PC-3 (cell line): ENCODE measurements at regions not wholly inside any gene's neighbourhood (a gene's known extent, or its start where the extent isn't known, plus 50 kb on each side); places are given as distances from the start of the nearest gene placed in this dataset.
A peak's percentile ranks its signal among the peaks of the same experiment; 100 is the strongest.

Source experiments
- ATAC-seq: fragments of 200-7000 bp; cut with Tn5 transposase; 2 replicates; pipeline ENCODE4 v1.9.1; 2020; ENCODE audit warnings: mild to moderate bottlenecking, moderate library complexity
- BruUV-seq: library from RNA; stranded (reverse); fragments of 400-500 nt; replicated peaks from 2 replicates; lab custom pipeline; 2021; lab: Mats Ljungman, UMichigan
- CTCF ChIA-PET: fragments of 300-600 bp; sonication (Branson Sonifier 250); formaldehyde crosslinking; loops from one replicate; lab custom pipeline; 2022; ENCODE audit warnings: antibody characterized with exemption; lab: Charles Lee
- POLR2A ChIA-PET: fragments of 300-600 bp; sonication (Branson Sonifier 250); formaldehyde crosslinking; loops from one replicate; lab custom pipeline; 2022; ENCODE audit warnings: antibody characterized with exemption; ENCODE audit not compliant: unreplicated experiment; lab: Charles Lee
- DNase-seq: peaks from one replicate; pipeline ENCODE4 v3.0.0-alpha.2; 2015
- H2AFZ ChIP-seq: fragments of 300-600 bp; sonication (generic); 2 replicates; pipeline ENCODE4 v1.6.0; 2016; ENCODE audit warnings: antibody characterized with exemption, low read length
- H3F3A ChIP-seq: fragments of 300-600 bp; sonication (generic); one replicate; pipeline ENCODE4 v1.6.0; 2017; ENCODE audit warnings: antibody characterized with exemption, low read length, control low read depth, mild to moderate bottlenecking; ENCODE audit not compliant: unreplicated experiment
- H3K27ac ChIP-seq: fragments of 300-600 bp; sonication (generic); 2 replicates; pipeline ENCODE4 v1.5.1; 2016; ENCODE audit warnings: mild to moderate bottlenecking, low read length
- H3K27me3 ChIP-seq: fragments of 300-600 bp; sonication (generic); 2 replicates; pipeline ENCODE4 v1.6.1; 2016; ENCODE audit warnings: low read length, mixed read lengths
- H3K36me3 ChIP-seq: fragments of 300-600 bp; sonication (generic); 2 replicates; pipeline ENCODE4 v1.6.1; 2016; ENCODE audit warnings: low read depth, mixed run types, low read length, mixed read lengths
- H3K4me1 ChIP-seq: fragments of 300-600 bp; sonication (generic); 2 replicates; pipeline ENCODE4 v1.5.1; 2016; ENCODE audit warnings: low read length; ENCODE audit not compliant: insufficient read depth
- H3K4me2 ChIP-seq: fragments of 300-600 bp; sonication (generic); 2 replicates; pipeline ENCODE4 v1.6.0; 2016; ENCODE audit warnings: low read length
- H3K4me3 ChIP-seq: fragments of 300-600 bp; sonication (generic); 2 replicates; pipeline ENCODE4 v1.5.1; 2016; ENCODE audit warnings: mild to moderate bottlenecking, low read length, mixed read lengths
- H3K79me2 ChIP-seq: fragments of 300-600 bp; sonication (generic); 2 replicates; pipeline ENCODE4 v1.6.1; 2017; ENCODE audit warnings: low read length, mixed read lengths
- H3K9ac ChIP-seq: fragments of 300-600 bp; sonication (generic); 2 replicates; pipeline ENCODE4 v1.6.0; 2016; ENCODE audit warnings: mild to moderate bottlenecking, low read length
- H3K9me2 ChIP-seq: fragments of 300-600 bp; sonication (generic); replicated peaks from 2 replicates; pipeline ENCODE4 v1.6.1; 2016; ENCODE audit warnings: mixed run types, low read length, mixed read lengths
- H3K9me3 ChIP-seq: fragments of 300-600 bp; sonication (generic); 2 replicates; pipeline ENCODE4 v1.6.1; 2016; ENCODE audit warnings: low read length, mixed read lengths
- H4K20me1 ChIP-seq: fragments of 300-600 bp; sonication (generic); 2 replicates; pipeline ENCODE4 v1.6.1; 2016; ENCODE audit warnings: low read length, mixed read lengths
- EZH2 ChIP-seq: fragments of 300-600 bp; sonication (generic); IDR thresholded peaks from one replicate; pipeline ENCODE4 v1.6.1; 2017; ENCODE audit warnings: antibody characterized with exemption, mild to moderate bottlenecking, low read length; ENCODE audit not compliant: unreplicated experiment
- EZH2phosphoT487 ChIP-seq: fragments of 300-600 bp; sonication (generic); IDR thresholded peaks from 2 replicates; pipeline ENCODE4 v1.6.1; 2018; ENCODE audit warnings: mild to moderate bottlenecking, antibody characterized with exemption, low read length, borderline replicate concordance
- intact Hi-C: fragments of 100-400 bp; cut with micrococcal nuclease; formaldehyde crosslinking; loops from 2 replicates; pipeline ENCODE4 v1.9.0; 2023
- TF ChIP-seq, protein P1 (sequence below): fragments of 300-600 bp; sonication (generic); conservative IDR thresholded peaks from 2 replicates; pipeline ENCODE4 v1.5.1; 2017; ENCODE audit warnings: antibody characterized with exemption, low read depth, mild to moderate bottlenecking, low read length

DNA sequence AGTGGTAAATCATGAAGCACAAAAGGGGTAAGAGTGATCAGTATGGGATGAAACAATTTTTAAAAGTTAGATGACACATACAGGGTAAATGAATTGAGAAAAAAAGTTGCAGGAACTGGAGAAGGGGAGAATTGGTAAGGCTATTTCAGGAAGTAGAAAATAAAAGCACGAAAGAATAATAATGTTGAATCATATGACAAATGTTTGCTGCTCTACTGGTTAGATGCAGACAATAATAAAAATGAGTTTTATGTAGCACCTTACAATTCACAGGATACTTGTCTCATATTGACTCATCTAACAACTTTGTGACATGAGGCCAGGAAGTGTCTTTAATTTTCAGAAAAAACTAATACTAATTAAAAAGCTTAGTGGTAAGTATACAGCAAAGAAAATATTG lies 566.5 kb upstream of the MARCKS start:
- CTCF ChIA-PET, result no interaction called here
- BruUV-seq, result no TSS peak

GRCh38 chr6:113291751-113292445 lies 565.2 kb upstream of the MARCKS start:
- POLR2A ChIA-PET, result no interaction called here

More for the DNA sequence above, 566.5 kb upstream of the MARCKS start:
- H3K9me3 ChIP-seq, result no peaks in the 10 kb centered on the region
- H3K4me3 ChIP-seq, result no peak overlapping the region
- POLR2A ChIA-PET, result no interaction called here
- H3K36me3 ChIP-seq, result no peaks in the 10 kb centered on the region
- DNase-seq, result peak; percentile 56
- peaks cover 15% of the 10 kb centered on the region for H3K4me1 ChIP-seq
- no peak overlapping the region for H3K9ac ChIP-seq
- H3K27me3 ChIP-seq, result no peaks in the 10 kb centered on the region
- H3K4me2 ChIP-seq, result peak overlapping the region; percentile 26
- intact Hi-C loops, result loop anchor here (5.0 kb wide), 1 partner anchor 413 kb away; no protein-coding TSS in a partner anchor
- H3K27ac ChIP-seq, result peak overlapping the region; percentile 44
- no peak overlapping the region for H2AFZ ChIP-seq
- no peaks in the 10 kb centered on the region for H4K20me1 ChIP-seq
- TF ChIP-seq, protein P1, sequence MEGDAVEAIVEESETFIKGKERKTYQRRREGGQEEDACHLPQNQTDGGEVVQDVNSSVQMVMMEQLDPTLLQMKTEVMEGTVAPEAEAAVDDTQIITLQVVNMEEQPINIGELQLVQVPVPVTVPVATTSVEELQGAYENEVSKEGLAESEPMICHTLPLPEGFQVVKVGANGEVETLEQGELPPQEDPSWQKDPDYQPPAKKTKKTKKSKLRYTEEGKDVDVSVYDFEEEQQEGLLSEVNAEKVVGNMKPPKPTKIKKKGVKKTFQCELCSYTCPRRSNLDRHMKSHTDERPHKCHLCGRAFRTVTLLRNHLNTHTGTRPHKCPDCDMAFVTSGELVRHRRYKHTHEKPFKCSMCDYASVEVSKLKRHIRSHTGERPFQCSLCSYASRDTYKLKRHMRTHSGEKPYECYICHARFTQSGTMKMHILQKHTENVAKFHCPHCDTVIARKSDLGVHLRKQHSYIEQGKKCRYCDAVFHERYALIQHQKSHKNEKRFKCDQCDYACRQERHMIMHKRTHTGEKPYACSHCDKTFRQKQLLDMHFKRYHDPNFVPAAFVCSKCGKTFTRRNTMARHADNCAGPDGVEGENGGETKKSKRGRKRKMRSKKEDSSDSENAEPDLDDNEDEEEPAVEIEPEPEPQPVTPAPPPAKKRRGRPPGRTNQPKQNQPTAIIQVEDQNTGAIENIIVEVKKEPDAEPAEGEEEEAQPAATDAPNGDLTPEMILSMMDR, result no peak
- no peak for TF ChIP-seq EZH2phosphoT487
- no peak for TF ChIP-seq EZH2
- H3F3A ChIP-seq, result no peaks in the 10 kb centered on the region
- peak; percentile 85 for ATAC-seq
- no peaks in the 10 kb centered on the region for H3K79me2 ChIP-seq
- H3K9me2 ChIP-seq, result no peaks in the 10 kb centered on the region

More at GRCh38 chr6:113291751-113292445, 565.2 kb upstream of the MARCKS start:
- intact Hi-C loops, result loop anchor here (5.0 kb wide), 1 partner anchor 415 kb away; no protein-coding TSS in a partner anchor
- peak; percentile 14 for DNase-seq
- no peaks in the 10 kb centered on the region for H3K9me2 ChIP-seq
- ATAC-seq, result no peak
- no peaks in the 10 kb centered on the region for H3K27me3 ChIP-seq
- H3K79me2 ChIP-seq, result no peaks in the 10 kb centered on the region
- no peaks in the 10 kb centered on the region for H3F3A ChIP-seq
- no peaks in the 10 kb centered on the region for H4K20me1 ChIP-seq
- peaks cover 15% of the 10 kb centered on the region for H3K4me1 ChIP-seq
- H3K4me2 ChIP-seq, result no peak overlapping the region
- no peak overlapping the region for H3K4me3 ChIP-seq
- BruUV-seq, result no TSS peak
- H3K27ac ChIP-seq, result no peak overlapping the region
- no peaks in the 10 kb centered on the region for H3K36me3 ChIP-seq
- no peaks in the 10 kb centered on the region for H3K9me3 ChIP-seq
- CTCF ChIA-PET, result no interaction called here
- no peak overlapping the region for H2AFZ ChIP-seq
- TF ChIP-seq EZH2 (no peak), EZH2phosphoT487 (no peak)
- TF ChIP-seq, protein P1, result no peak
- H3K9ac ChIP-seq, result no peak overlapping the region
